ENCODE measurements at regions not wholly inside any gene's neighbourhood (a gene's known extent, or its start where the extent isn't known, plus 50 kb on each side); places are given as distances from the start of the nearest gene placed in this dataset.

DNA sequence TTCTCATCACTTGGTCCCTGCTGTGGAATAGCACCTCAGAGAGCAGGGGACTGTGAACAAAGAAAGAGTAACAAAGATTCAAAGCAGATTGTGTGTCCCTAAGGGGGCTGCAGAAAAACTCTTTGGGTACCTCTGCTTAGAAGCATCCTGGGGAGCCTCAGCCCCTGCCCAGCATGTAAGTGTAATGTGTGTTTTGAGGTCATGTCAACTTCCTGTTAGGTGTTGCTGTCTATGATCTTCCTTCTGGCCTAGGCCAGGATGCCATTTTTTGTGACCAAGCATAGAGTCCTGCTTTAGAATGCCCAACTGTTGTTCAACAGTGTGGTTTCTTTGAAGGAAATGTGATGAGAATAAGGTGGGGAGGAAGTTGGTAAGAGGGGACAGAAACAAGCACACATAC is 77.1 kb upstream of the BCL6 start:
- DNase-seq (ENCODE audit: low spot score), result no peak

DNA sequence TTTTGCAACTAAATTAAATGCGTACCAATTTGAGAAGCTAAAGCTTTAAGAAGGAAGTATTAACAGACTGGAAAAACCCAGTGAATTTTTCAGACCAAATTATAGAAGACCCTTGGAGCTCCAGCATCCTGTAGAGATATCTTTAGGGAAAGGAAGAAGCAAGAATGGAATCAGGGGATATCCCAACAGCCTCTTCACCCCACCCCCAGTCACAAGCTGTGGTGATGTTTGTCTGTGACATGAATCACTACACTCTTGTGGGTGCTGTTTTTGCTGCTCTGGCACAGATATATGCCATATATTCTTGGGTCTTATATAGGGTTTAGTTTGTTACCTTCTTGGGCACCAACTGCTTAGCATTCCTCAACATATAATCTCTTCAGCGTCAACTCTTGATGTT is 78.5 kb upstream of the BCL6 start:
- no peak for DNase-seq (ENCODE audit: low spot score)

DNA sequence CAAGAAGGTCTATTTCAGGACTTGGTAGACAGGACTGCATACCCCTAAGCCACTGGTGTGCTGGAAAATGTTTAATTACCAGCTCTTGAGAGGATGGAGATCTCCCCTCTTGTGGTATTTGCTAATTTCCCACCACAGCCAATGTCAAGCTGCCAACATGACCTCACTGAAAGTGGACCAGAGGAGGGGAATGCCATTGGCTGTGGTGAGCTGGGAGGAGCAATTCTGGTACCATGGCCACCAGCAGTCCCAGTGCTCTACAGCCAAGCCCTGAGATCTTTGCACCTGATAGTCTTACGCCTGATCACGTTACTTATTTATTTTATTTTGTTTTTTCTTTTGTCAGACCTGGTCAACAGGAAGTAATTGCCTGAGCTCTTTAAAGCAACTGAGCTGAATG is 82.5 kb upstream of the BCL6 start:
- DNase-seq (ENCODE audit: low spot score), result no peak

DNA sequence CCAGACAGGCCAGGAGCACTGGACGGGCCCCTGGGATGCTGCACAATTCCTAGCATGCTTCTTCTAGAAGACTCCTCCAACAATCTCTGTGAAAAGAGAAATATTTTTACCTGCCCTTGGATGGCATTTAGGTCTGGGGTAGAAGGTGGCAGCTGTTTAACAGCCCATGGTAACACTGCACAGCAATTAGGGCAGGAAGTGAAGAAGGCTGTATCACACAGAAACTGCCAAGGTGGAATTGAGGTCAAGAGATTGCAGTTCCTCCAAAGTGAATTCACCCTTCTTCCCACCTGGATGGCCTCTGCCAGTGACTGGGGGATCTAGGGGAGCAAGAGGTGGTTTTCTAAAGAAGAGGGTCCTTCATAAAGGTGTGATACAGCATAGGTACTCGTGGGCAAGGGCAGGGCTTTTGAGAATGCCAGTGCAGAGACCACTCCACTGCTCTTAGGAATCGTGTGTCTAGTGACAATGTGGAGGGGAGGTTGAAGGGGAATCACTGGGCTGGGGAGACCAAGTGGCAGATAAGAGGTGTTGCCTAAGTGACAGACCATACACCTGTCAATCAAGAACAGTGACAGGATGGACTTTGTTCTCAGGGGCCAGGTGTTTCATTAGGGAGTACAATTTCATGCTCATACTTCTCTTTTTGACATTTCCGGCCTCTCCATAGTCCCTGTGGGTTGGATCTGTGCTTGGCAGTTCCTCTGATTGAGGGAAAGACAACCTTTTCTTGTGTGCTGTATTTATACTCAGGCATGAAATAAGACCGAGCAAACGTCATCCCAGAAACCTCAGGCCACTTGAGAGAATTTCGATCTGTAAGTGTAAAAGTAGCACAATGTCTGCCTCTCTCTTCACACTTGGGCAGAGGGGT is 83.5 kb upstream of the BCL6 start:
- DNase-seq (ENCODE audit: low spot score), result no peak

DNA sequence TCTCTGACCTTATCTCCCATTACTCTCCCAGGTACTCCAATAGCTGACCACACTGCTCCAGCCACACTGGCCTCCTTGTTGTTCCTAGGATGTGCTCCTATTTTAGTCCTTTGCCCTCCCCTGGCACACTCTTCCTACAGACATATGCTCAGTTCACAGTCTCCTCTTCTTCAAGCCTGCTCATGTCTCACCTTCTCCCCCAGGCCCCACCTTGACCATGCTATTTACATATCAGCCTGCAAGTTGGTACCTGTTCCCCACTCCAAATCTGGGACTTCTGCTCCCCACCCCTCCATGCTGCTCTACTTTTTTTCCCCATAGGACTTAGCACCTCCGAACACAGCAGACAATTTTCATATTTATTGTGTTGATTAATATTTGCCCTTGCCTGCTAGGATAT is 84.9 kb upstream of the BCL6 start:
- no peak for DNase-seq (ENCODE audit: low spot score)

DNA sequence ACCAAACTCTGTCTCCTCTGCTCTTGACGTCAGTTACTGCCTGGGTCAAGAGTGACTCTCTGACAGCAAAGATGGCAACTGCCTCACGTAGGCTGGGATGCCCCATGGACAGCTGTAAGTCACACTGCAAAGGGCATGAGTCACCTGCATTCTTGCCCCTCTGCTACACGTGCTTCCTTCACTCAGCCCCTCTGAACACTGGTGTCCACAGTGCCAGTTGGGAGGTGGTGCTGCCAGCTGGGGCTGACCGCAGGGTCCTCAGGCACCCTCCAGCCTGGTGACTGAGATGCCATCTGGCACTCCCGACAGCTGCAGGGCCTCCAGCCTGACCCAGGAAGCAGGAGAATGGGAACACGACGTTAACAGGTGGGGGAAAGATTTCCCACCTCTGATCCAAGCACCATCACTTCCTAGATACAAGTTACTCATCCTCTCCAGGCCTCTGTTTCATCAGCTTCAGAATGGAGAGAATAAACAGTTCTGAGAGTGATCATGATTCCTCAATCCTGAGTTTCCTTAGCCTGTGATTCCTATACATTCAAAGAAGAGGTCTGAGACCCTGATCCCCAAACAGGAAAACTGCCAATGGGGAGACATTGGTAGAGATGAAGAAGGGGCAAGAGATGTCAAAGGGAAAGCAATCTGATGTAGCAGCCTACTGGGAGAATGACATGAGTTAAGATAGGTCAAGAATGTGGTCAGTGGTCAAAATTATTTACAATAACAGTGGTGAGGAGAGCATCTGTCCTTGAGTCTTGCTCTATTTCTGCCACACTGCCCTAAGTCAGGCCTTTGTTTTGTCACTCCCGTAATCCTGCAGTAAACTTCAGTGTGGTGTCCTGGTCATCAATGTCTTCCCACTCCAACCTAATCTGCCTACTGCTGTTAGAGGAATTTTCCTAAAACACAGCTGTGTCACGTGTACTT is 86.1 kb upstream of the BCL6 start:
- DNase-seq (ENCODE audit: low spot score), result no peak

DNA sequence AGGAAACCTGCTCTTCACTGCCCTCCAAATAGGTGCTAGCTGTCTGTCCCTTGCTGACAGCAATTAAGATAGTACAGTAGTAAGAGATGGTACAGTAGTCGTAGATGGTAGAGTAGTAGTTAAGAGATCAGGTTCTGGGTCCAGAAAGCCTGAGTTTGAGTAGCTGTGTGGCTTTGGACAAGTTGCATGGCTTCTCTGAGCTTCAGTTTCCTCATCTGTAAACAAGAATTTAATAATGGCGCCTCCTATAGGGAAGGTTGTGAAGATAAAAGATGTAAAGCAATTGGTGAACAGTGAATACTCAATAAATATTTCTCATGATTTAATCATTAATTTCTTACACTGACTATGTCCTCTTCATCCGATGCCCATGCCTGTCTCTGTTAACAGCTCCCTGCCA is 86.9 kb upstream of the BCL6 start:
- no peak for DNase-seq (ENCODE audit: low spot score)

DNA sequence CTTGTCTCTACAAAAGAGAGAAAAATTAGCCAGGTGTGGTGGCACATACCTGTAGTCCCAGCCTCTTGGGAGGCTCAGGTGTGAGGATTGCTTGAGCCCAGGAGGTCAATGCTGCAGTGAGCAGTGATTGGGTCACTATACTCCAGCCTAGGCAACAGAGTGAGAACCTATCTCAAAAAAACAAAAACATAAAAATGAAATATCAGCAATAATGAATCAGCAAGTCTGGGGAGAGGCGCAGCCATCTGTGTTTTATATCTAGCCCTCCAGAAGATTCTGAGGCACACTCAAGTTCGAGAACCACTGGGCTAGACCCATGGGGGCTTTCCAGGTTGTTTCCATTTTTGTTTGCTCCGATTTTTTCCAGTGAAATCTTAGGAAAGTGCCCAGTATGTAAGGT is 88.1 kb upstream of the BCL6 start:
- DNase-seq (ENCODE audit: low spot score), result no peak

DNA sequence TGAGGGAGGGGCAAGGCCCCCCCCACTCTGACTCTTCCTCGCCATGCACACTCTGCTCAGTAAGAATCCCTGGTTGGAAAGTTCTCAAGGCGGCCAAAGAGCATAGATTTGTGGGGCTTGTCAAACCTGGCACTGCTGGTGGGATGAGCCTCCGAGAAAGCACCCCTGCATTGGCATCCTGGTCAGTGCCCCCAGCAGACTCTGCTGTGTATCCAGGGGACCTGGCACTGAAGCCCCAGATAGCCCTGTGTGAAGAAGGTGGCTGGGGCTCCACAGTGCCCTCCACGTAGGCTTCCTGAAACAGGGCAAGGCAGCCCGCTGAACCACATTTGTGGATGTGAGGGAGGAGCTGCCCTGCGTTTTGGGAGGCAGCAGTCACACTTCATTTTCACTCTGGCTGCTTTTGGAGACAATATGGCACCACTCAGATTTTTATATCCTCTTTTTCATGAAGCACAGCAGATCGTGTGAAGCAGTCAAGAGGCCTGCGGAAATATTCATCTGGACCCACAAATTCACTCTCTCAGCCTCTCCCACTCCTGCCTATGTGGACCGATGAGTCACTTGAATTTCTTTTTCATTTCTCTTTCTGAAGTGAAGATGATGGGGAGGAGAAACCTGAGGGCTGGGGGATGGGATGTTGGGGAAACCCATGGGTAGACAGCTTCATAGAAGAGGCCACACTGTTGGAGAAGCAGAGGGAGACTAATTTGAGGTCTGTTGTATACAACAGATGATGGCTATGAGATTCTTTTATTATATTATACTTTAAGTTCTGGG is 88.7 kb upstream of the BCL6 start:
- DNase-seq (ENCODE audit: low spot score), result no peak

DNA sequence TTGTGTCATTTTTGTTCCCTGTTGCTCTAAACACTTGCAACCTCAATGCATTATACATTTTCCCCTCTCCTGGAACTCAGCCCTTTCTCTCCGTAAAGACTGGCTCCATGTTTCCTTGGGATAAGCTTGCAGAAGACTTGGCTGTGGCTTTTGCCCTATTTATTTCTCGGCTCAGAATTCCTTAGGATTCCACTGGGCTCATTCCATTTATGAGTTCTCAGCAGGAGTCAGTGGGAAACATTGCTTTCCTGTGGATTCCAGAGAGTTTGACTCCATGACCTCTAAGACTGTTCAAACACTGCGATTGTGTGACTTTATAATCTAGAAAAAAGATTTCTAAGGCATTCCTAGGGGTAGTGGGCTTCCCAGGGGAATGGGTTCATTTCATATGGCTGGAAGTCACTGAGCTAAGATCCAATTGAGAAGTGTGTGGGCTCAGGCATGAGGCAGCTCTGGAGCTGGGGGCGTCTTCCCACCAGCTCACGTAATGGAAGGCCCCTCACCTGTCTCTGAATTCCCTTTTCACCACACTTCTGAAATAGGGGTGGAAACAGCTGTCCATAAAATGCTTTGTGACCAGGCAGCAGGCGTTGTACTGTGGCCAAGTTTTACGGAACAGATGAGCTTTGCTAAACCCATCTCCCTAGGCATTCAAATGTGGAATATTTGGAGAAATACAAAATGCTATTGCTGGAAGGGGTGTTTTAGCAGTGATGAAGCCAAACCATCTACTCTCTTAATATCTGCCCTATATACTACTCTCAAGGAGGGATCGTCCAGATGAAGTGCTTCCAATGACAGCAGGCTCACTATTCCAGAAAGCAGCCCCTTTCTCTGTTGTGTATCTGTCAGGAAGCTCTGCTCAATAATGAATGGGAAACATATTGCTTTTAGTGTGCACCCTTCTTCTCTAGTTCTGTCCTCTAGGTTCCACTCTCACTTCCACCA is 91.8 kb upstream of the BCL6 start:
- DNase-seq (ENCODE audit: low spot score), result no peak

DNA sequence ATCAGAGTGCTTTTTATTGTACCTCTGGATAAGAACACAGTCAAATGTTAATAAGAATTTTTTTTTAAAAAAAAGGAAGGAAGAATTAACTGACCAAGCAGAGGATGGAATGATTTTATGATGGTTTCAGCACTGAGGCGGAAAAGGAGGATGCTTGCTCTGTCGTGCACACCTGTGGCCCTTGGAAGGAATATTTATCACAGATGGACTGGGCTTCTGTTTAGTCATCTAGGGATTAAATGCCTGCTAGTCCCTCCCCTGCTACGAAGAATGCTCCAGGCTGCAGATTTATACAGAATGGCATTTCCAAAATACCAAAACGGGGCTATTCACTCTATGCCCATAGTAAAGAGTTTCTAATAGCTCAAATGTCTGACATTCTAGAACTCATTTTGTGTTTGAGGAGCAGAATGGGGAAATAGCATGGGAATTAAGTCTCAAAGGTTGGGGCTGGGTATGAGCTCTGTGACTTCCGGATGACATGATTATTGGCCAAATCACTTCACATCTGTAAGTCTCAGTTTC is 92.8 kb upstream of the BCL6 start:
- DNase-seq (ENCODE audit: low spot score), result no peak

DNA sequence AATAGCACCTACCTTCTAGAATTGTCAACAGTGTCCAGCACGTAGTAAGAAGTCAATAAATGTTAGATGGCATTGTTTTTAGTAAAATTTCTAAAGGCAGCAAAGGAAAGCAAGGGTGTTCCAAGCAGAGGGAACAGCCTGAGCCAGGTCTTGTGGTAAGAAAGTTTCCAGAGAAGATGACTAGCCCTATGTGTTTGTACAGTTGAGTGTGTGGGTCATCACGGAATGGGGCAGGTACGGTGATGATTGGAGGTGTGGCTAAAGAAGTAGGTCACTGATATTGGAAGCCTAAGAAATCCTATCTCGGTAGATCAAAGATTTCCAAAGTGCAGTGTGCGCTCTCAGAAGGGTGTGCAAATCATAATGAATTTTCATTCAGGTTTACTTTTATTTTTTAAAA is 94.2 kb upstream of the BCL6 start:
- no peak for DNase-seq (ENCODE audit: low spot score)

DNA sequence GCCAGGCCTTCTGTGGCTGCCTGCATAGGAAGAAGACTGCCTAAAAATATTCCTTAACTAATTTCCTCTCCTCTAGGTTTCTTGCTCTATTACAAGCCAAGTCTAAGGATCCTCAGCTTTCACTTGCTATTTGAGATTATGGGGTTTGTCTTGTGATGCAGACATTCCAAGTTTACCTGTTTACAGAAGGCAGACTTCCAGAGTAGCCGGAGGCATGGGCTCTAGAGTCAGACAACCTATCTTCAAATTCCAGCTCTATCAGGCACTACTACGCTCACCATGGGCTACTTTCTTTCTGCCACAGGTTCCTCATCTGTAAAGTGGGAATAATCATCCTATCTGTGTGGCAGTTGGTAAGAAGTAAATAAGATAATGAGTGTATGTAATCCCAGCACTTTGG is 95.6 kb upstream of the BCL6 start:
- DNase-seq (ENCODE audit: low spot score), result no peak

DNA sequence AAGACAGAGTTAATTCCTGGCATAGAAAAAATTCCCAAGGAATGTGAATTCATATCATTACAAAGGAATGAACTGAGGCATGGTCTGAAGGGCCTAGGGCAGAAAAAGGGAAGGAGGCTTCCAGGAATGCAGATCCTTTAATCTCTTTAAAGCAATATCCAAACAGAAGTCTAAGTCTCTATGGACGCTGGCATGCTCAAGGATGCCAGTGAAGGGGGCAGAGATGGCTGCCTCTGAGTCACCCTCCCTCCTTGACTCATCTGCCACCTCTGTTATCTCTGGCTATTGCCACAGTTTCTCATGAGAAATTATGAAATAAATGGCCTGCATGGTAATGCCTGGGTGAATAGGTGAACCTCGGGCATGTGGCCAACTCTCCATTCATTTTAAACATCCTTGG is 96.3 kb upstream of the BCL6 start:
- DNase-seq (ENCODE audit: low spot score), result peak; percentile 82

DNA sequence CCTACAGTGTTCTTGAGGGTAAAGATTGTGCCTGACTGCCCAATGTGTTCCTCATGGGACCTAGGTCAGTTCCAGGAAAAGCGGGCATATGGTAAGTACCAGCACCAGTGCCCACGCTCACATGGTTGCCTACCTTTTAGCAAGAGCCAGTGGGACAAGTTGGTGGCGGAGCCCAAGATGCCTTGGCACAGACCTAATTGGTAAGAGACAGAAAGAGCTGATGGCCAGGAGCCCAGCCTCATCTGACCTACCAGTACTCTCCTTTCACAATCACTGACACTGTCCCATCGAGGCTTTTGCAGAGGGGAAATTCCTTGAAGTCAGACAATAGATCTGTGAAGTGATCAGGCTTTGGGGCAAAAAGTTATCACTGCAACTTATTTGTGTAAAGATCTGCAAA is 98.4 kb upstream of the BCL6 start:
- no peak for DNase-seq (ENCODE audit: low spot score)

DNA sequence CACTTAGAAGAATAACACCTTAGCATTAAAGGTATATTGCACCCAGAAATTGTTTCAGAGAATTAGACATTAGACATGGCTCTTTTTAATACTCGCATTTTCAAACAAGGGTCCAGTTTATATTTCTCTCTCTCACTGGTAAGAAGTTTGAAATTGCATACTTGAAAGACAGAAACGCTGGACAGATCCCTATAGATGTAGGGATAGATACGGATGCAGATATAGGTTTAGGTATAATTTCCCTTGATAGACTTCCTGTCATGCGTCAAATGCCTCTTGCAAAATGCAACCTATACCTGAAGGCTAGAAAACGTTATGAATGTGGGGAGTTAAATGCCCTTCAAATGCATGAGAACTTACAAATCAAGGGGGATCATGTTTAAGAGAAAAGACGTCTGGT is 99.4 kb upstream of the BCL6 start:
- no peak for DNase-seq (ENCODE audit: low spot score)

DNA sequence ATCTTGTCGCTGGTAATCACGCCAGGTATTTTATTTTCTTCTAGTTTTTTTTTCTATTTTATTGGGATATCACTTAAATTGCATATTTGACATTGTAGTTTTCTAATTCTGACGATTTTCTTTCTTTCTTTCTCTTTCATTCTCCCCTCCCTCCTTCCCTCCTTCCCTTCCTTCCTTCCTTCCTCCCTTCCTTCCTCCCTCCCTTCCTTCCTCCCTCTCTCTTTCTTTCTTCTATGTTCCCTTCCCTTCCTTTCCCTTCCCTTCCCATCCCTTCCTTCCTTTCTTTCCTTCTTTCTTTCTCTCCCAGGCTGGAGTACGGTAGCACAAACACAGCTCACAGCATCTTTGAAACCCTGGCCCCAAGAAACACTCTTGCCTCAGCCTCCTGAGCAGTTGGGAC is 100.6 kb upstream of the BCL6 start:
- no peak for DNase-seq (ENCODE audit: low spot score)

DNA sequence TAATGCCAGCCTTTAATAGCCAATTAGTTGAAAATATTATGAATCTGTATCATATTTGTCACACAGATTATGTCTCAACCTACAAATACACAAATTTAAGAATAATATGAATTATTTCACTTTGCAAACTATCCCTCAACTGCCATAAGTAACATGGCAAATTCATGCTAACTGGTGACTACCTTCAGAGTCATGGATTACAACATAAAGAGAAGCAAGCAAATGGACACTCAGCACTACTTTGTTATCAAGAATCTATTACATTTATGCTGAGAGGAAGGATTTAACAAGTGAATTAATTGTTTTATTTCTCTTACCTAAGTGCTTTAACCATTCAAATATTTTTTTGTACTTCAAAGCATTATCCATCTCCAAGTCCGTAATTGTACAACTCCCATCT is 103.1 kb upstream of the BCL6 start:
- no peak for DNase-seq (ENCODE audit: low spot score)

DNA sequence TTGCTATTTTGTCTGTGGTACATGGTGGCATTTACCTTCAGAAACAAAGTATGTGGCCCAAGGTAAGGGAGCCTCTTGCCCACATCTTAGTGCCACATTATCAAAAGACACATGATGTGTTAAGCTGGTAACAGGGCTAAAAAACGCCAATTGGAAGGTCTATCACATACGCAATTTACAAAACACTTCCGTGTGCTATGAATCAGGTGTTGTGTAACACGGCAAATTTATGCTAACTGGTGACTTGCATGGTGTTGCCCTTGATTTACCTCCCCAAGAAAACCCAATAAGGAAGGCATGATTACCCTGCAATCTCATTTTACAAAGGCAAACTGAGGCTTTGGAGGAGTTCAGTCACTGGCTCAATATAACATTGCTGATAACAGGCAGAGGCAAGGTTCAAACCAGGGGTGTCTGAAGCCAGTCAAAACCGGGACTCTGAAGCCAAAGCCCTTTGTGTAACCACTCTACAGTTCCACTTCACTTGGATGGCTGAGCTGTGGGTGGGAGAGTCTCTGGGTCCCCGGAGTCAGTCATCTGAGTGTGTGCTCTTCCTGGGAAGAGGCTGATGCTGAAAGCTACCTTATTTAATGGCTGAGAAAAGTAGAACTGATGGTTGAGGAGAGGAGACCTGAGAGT is 103.9 kb upstream of the BCL6 start:
- no peak for DNase-seq (ENCODE audit: low spot score)

DNA sequence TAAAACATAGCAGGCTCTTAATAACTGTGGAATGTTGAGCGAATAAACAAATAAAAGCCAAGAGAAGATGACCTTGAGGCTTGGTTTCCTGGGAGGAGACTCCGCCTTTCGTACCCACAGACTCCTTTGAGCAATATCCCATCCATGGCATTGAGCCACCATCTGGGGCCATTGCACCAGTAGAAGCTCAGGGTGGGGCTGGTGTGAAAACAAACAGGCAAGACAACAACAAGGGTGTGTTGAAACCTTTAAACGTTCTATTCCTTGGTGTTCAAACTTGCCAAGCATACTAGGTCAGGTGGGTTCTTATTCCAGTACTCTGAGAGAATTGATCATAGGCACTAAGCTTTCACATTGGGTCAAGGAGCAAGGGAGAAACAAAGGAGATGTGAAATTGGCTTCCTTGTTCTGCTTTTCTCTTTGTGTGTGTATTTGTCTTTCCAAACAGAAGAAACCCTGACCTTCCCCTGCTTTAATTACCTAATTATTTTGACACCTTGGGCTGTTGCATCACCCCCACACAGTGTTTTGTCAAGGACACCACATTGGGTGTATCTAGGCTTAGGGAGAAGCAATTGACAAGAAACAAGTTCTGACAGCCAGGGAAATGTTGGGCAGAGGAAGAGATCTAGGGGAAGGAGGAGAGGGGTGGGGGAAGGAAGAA is 105.1 kb upstream of the BCL6 start:
- DNase-seq (ENCODE audit: low spot score), result no peak
